ENCODE measurements at regions not wholly inside any gene's neighbourhood (a gene's known extent, or its start where the extent isn't known, plus 50 kb on each side); places are given as distances from the start of the nearest gene placed in this dataset.

- TF ChIP-seq PATZ1 (CRISPR knock-in tag; IDR thresholded peaks at IDR 0.05; ENCODE audit: borderline replicate concordance), result no peak
- no peak for TF ChIP-seq ARNTL (CRISPR knock-in tag; IDR thresholded peaks at IDR 0.05; ENCODE audit: borderline replicate concordance, low read depth)
Measured at GRCh38 chr1:30048905-30049304, 674.5 kb downstream of the MATN1 start.
